ENCODE measurements at regions not wholly inside any gene's neighbourhood (a gene's known extent, or its start where the extent isn't known, plus 50 kb on each side); places are given as distances from the start of the nearest gene placed in this dataset.
A peak's percentile ranks its signal among the peaks of the same experiment; 100 is the strongest.

- no peaks in the 10 kb centered on the region for H3K36me3 Mint-ChIP-seq
- no peak for DNase-seq (ENCODE audit: low spot score in 2 of 2, unreplicated experiment in 2 of 2)
- no peaks in the 10 kb centered on the region for H3K9me3 Mint-ChIP-seq
- no peak overlapping the region for H3K27ac Mint-ChIP-seq
- no peak for TF ChIP-seq CTCF (IDR thresholded peaks at IDR 0.05; ENCODE audit: unreplicated experiment)
- H3K4me3 Mint-ChIP-seq = no peak overlapping the region
- H3K4me1 Mint-ChIP-seq = peaks cover 41% of the 10 kb centered on the region
- H3K27me3 Mint-ChIP-seq (ENCODE audit: low read depth) = no peaks in the 10 kb centered on the region
Measured at GRCh38 chr11:121761186-121761585, 308.4 kb upstream of the SORL1-AS1 start.

- no peaks in the 10 kb centered on the region for H3K27me3 Mint-ChIP-seq (ENCODE audit: low read depth)
- DNase-seq (ENCODE audit: low spot score in 2 of 2, unreplicated experiment in 2 of 2) = no peak
- no peaks in the 10 kb centered on the region for H3K9me3 Mint-ChIP-seq
- H3K4me1 Mint-ChIP-seq = peaks cover 17% of the 10 kb centered on the region
- no peak overlapping the region for H3K27ac Mint-ChIP-seq
- no peak overlapping the region for H3K4me3 Mint-ChIP-seq
- TF ChIP-seq CTCF (IDR thresholded peaks at IDR 0.05; ENCODE audit: unreplicated experiment) = no peak
- no peaks in the 10 kb centered on the region for H3K36me3 Mint-ChIP-seq
Measured at GRCh38 chr11:121757480-121758125, 304.8 kb upstream of the SORL1-AS1 start.

DNA sequence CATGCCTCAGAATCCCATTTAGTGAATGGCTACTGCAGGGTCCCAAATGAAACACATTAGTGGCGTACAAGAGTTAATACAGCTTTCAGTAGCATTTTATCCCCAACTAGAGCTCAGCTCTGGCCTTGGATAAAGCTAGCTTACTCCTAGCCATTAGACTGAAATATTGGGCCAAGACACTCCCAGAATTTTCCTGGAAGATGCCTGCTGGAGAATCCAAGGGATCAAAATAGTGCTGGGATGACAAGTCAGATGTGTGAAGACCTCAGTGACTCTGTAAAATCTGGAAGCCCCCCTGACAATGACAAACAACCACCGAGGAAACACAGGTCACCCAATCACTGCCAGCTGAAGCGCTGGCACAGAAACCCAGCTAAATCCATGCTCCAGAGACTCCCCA lies 303.1 kb upstream of the SORL1-AS1 start:
- Mint-ChIP-seq H3K27me3 (ENCODE audit: low read depth) (no peaks in the 10 kb centered on the region), H3K27ac (no peak overlapping the region)
- DNase-seq (ENCODE audit: low spot score in 2 of 2, unreplicated experiment in 2 of 2) = no peak

DNA sequence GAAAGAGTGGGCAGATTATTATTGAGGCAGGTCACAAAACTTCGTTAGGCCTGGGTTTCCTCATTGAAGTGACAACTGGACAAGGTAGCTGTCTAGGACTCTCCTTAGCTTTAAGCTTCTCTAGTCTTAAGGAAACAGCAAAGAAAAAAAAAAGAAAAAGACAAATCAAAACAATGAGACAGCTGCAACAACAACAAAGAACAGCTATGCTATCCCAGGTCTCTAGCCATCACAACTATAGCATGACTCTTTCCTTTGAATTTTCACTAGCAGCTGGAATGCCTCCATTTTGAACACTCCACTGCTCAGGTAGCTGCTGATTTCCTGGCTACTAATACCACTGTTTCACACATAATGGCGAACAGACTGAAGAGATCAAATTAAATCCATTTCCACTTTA lies 302.4 kb upstream of the SORL1-AS1 start:
- Mint-ChIP-seq H3K4me3 (no peak overlapping the region), H3K27ac (peak overlapping the region; percentile 51), H3K36me3 (no peaks in the 10 kb centered on the region), H3K9me3 (no peaks in the 10 kb centered on the region), H3K4me1 (peaks cover 15% of the 10 kb centered on the region), H3K27me3 (ENCODE audit: low read depth) (no peaks in the 10 kb centered on the region)
- TF ChIP-seq CTCF (IDR thresholded peaks at IDR 0.05; ENCODE audit: unreplicated experiment) = no peak
- no peak for DNase-seq (ENCODE audit: low spot score in 2 of 2, unreplicated experiment in 2 of 2)

More for the DNA sequence above, 303.1 kb upstream of the SORL1-AS1 start:
- H3K4me3 Mint-ChIP-seq = no peak overlapping the region
- H3K4me1 Mint-ChIP-seq = peaks cover 15% of the 10 kb centered on the region
- no peaks in the 10 kb centered on the region for H3K9me3 Mint-ChIP-seq
- no peaks in the 10 kb centered on the region for H3K36me3 Mint-ChIP-seq
- TF ChIP-seq CTCF (IDR thresholded peaks at IDR 0.05; ENCODE audit: unreplicated experiment) = no peak

DNA sequence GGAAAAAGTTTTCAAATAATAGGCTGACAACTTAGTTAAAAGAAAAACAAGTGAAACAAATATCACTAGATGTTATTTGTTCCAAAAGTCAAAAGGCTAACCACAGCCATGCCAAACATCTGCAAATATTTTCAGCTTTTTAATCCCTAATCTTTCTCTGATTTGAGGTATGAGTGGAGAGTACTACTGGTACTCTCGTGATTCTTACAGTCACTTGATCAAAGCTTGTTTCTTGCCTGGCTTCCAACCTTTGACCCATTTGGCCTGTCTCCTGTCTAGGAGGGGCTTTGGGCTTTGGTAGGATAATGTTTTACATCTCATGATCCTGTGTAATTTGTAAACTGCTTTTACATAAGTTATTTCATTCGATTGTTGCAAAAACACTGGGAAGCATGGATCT lies 301.8 kb upstream of the SORL1-AS1 start:
- no peak for DNase-seq (ENCODE audit: low spot score in 2 of 2, unreplicated experiment in 2 of 2)
- Mint-ChIP-seq H3K36me3 (no peaks in the 10 kb centered on the region), H3K27ac (peak overlapping the region; percentile 22), H3K4me3 (no peak overlapping the region), H3K9me3 (no peaks in the 10 kb centered on the region), H3K4me1 (peaks cover 18% of the 10 kb centered on the region), H3K27me3 (ENCODE audit: low read depth) (no peaks in the 10 kb centered on the region)
- no peak for TF ChIP-seq CTCF (IDR thresholded peaks at IDR 0.05; ENCODE audit: unreplicated experiment)

- Mint-ChIP-seq H3K27me3 (ENCODE audit: low read depth) (no peaks in the 10 kb centered on the region), H3K27ac (no peak overlapping the region), H3K9me3 (peaks cover 10% of the 10 kb centered on the region), H3K36me3 (no peaks in the 10 kb centered on the region), H3K4me1 (peaks cover 5% of the 10 kb centered on the region), H3K4me3 (no peak overlapping the region)
- DNase-seq (ENCODE audit: low spot score in 2 of 2, unreplicated experiment in 2 of 2) = no peak
- no peak for TF ChIP-seq CTCF (IDR thresholded peaks at IDR 0.05; ENCODE audit: unreplicated experiment)
Measured at GRCh38 chr11:121749691-121750090, 296.9 kb upstream of the SORL1-AS1 start.

Data from mesothelial cell of epicardium (in vitro differentiated cells).